ENCODE measurements at regions not wholly inside any gene's neighbourhood (a gene's known extent, or its start where the extent isn't known, plus 50 kb on each side); places are given as distances from the start of the nearest gene placed in this dataset.

- no peak overlapping the region for H3K9ac ChIP-seq (ENCODE audit: low read depth, low read length)
- no peak overlapping the region for H2BK120ac ChIP-seq (ENCODE audit: low read depth, low read length)
- no peaks in the 10 kb centered on the region for H3K36me3 ChIP-seq (ENCODE audit: control insufficient read depth, insufficient read depth, low read length)
- no peak overlapping the region for H3K27ac ChIP-seq (ENCODE audit: insufficient read depth, low read length)
- H2AK9ac ChIP-seq (replicated peaks; ENCODE audit: low read depth, low read length, poor library complexity) = no peak overlapping the region
- 0 out of 2 replicates have a peak, but pooled peaks cover under 1% of the 10 kb centered on the region for H3K9me1 ChIP-seq (ENCODE audit: insufficient read depth, low read length)
- H4K20me1 ChIP-seq (ENCODE audit: insufficient read depth, low read length) = no peaks in the 10 kb centered on the region
- in situ Hi-C loops (cut with MboI; ENCODE audit: low sequenced_read_pairs) (no loop called here), dilution Hi-C loops (cut with HindIII; ENCODE audit: low sequenced_read_pairs, unreplicated experiment) (no loop called here), intact Hi-C loops (cut with micrococcal nuclease) (no loop called here)
- peaks cover 11% of the 10 kb centered on the region for H3K27me3 ChIP-seq (ENCODE audit: control insufficient read depth, insufficient read depth, low read length)
- no peak overlapping the region for H2AFZ ChIP-seq (replicated peaks; ENCODE audit: low read length, poor library complexity)
- TF ChIP-seq RAD21 (IDR thresholded peaks at IDR 0.05; ENCODE audit: low read length) (no peak), ELK1 (IDR thresholded peaks at IDR 0.05; ENCODE audit: borderline replicate concordance, low read depth, low read length) (no peak), USF2 (IDR thresholded peaks at IDR 0.05; ENCODE audit: low read depth, low read length) (no peak), POLR2A (IDR thresholded peaks at IDR 0.05; ENCODE audit: low read depth, low read length) (no peak), FOS (IDR thresholded peaks at IDR 0.05; ENCODE audit: low read depth, low read length) (no peak), SMC3 (IDR thresholded peaks at IDR 0.05; ENCODE audit: low read depth, low read length) (no peak)
- no peak overlapping the region for H4K8ac ChIP-seq (ENCODE audit: low read depth in 2 of 2, low read length in 2 of 2)
- no peaks in the 10 kb centered on the region for H3K9me3 ChIP-seq (ENCODE audit: control insufficient read depth, insufficient read depth, low read length)
- no peak overlapping the region for H2BK20ac ChIP-seq (ENCODE audit: low read depth, low read length)
- no peak overlapping the region for H3K4me3 ChIP-seq (ENCODE audit: insufficient read depth, low read depth, low read length)
- H3K14ac ChIP-seq (replicated peaks; ENCODE audit: low read depth, low read length) = no peak overlapping the region
- H3K23ac ChIP-seq (ENCODE audit: low read depth, low read length) = no peak overlapping the region
- no peaks in the 10 kb centered on the region for H3K79me1 ChIP-seq (ENCODE audit: low read depth in 1 of 2, low read length in 2 of 2)
- H3K4me1 ChIP-seq (ENCODE audit: control insufficient read depth, insufficient read depth, low read length) = no peaks in the 10 kb centered on the region; the same call in 1 of the 2 replicates
- ChIA-PET POLR2A (ENCODE audit: unreplicated experiment) (no interaction called here), CTCF (interaction anchor here (1.4 kb wide), 1 partner anchor 19 kb away, joined by 3 read pairs; no protein-coding TSS in a partner anchor)
- no peak overlapping the region for H3K4ac ChIP-seq (ENCODE audit: low read depth, low read length)
- WGBS, 2 experiments (ENCODE audit: extremely low coverage in 2 of 2, insufficient read length in 1 of 2) = no CpG with 5 or more reads among the region's 7 CpGs
- peak; percentile 64 for DNase-seq
- no peak overlapping the region for H2AK5ac ChIP-seq (ENCODE audit: low read depth, low read length)
- BruUV-seq (replicated peaks) = no TSS peak
- H4K91ac ChIP-seq (ENCODE audit: insufficient read depth, low read depth, low read length) = no peak overlapping the region
- peak; percentile 52 for ATAC-seq (ENCODE audit: low read depth)
- H3K56ac ChIP-seq (ENCODE audit: extremely low read depth, insufficient read depth, low read length) = no peak overlapping the region
- H4K5ac ChIP-seq (ENCODE audit: low read depth, low read length) = no peak overlapping the region
- H2BK5ac ChIP-seq (ENCODE audit: low read depth, low read length, poor library complexity, severe bottlenecking) = no peak overlapping the region
- H3K18ac ChIP-seq (ENCODE audit: low read depth, low read length) = no peak overlapping the region
- no peak overlapping the region; the same call in 2 of the 3 replicates for H2BK15ac ChIP-seq (ENCODE audit: low read depth, low read length)
- H3K4me2 ChIP-seq (ENCODE audit: low read depth, low read length) = no peak overlapping the region
Measured at GRCh38 chr7:142405122-142405765, 147.4 kb upstream of the PRSS58 start.
